NCI-H460 (cell line): ENCODE measurements at regions not wholly inside any gene's neighbourhood (a gene's known extent, or its start where the extent isn't known, plus 50 kb on each side); places are given as distances from the start of the nearest gene placed in this dataset.

Source experiments
- DNase-seq: peaks from one replicate; pipeline ENCODE4 v3.0.0-alpha.2; 2016; ENCODE audit warnings: low read depth; ENCODE audit errors: extremely low read depth

DNA sequence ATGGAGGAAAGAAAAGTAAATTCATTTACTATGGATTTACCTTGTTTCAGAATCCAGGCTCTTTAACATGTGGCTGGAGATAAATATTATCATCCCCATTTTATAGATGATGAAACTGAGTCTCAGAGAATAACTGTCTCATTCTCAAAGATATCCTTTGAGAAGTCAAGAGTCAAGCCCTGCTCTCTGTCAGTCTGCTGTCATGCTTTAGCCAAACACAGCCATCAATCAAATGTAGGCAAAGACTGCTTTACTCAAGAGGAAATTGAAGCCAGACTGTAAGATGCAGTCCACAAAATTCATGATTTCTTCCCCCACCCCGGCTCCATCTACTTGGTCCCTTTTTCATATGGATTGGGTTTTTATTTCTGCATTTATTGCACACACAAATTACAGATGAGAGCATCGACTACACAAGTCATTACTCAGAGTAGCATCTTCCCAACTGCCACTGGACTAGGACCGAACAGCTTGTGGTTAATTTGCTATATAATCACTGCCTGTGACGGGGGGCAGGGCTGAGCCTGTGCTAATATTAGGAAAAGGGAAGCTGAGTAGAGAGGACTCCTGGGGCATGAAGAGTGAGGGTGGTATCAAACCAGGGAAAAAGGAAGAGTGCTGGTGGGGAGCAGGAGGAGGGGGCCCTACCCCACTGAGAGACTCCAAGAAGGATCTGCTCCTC lies 102.7 kb upstream of the TOP1 start:
- no peak for DNase-seq

DNA sequence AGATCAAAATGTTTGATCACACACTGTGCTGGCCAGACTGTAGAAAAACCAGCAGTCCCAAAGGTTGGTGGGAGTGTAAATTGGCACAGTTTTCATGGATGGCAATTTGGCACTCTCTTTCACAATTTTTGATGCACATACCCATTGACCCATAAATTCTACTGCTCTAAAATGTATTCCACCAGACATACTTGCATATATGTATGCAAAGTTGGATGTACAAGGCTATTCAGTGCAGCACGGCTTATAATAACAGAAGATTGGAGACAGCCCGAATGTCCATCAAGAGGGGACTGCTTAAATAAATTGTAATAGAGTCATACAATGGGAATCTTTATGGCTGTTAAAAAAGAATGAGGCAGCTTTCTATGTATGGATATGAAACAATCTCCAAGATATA lies 101.7 kb upstream of the TOP1 start:
- no peak for DNase-seq

DNA sequence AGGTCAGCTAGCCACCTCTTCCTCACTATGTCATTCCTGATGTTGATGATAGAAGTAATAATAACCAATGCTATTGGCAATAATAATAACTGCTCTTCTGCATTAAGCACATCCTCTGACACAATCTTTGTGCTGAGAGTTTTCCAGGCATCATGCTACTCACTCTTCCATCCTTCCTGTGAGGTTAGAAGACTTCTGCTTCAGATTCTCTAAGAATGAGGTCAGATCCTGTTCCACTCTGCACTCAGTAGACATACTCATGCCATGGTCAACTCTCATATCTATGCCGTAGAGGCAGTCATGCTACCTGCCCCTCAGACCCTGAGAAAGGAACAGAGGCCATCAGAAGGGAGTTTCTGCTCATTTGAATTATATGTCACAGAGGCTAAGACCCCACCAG lies 98.1 kb upstream of the TOP1 start:
- DNase-seq, result no peak

- no peak for DNase-seq
These were observed 97.1 kb upstream of the TOP1 start for GRCh38 chr20:40931410-40932044.

- no peak for DNase-seq
These were observed 96.2 kb upstream of the TOP1 start for GRCh38 chr20:40932436-40932835.

DNA sequence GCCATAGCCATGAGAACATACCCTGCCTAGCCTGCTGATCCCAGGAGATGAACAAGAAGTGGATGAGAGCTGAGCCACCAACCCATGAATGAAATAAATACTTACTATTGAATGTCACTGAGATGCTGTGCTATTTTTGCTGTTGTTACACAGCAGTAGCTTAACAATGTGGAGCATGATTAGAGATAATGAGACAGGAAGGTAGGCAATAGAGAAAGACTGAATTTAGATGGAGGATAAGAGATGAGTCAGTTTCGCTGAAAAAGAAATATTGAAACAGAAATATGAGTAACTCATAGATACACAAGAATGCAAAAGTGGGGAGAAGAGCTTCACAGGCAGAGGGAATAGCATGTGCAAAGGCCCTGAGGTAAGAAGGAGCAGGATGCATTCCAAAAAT lies 94.9 kb upstream of the TOP1 start:
- no peak for DNase-seq

GRCh38 chr20:40938020-40938419 lies 90.6 kb upstream of the TOP1 start:
- no peak for DNase-seq

GRCh38 chr20:40939667-40940066 lies 89.0 kb upstream of the TOP1 start:
- no peak for DNase-seq

- no peak for DNase-seq
These were observed 87.5 kb upstream of the TOP1 start for GRCh38 chr20:40941133-40941610.

- DNase-seq, result no peak
These were observed 86.6 kb upstream of the TOP1 start for GRCh38 chr20:40942006-40942405.

DNA sequence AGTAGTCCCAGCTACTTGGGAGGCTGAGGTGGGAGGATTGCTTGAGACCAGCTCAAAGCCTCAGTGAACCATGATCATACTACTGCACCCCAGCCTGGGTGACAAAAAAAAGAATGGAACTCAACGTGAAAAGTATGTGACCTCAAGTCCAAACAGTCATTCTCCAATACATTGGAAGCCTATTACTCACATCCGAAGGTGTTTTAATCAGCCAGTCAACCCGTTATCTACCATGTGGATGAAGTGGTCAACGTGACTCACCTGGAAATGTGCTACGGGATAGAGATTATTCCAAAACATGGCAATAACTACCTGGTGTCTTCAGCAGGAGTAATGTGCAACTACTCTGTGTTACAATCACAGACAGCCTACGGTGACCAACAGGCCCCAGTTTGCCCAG lies 85.8 kb upstream of the TOP1 start:
- no peak for DNase-seq

- no peak for DNase-seq
These were observed 85.0 kb upstream of the TOP1 start for GRCh38 chr20:40943591-40943990.

- DNase-seq, result no peak
These were observed 83.4 kb upstream of the TOP1 start for GRCh38 chr20:40945189-40945588.

- peak; percentile 32 for DNase-seq
These were observed 82.7 kb upstream of the TOP1 start for GRCh38 chr20:40945754-40946450.

DNA sequence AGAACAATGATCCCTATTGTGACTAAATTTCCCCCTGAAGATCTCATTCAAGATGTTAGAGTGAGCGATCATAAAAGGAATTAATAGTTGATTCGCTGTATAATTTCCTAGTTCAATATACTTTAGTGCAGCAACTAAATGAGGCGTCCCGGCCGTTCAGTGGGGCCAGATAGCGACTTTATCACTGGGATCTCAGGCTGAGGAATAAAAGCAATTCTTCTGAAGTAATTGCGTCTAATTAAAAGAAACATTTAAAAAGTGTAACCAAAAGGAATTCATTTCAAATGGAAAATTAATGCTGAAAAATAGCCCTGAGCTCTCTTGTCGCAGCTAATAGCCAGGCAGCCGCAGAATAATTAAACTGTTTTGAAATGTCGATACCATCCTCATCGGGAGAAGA lies 82.2 kb upstream of the TOP1 start:
- DNase-seq, result no peak

GRCh38 chr20:40948465-40949267 lies 80.0 kb upstream of the TOP1 start:
- DNase-seq, result no peak

DNA sequence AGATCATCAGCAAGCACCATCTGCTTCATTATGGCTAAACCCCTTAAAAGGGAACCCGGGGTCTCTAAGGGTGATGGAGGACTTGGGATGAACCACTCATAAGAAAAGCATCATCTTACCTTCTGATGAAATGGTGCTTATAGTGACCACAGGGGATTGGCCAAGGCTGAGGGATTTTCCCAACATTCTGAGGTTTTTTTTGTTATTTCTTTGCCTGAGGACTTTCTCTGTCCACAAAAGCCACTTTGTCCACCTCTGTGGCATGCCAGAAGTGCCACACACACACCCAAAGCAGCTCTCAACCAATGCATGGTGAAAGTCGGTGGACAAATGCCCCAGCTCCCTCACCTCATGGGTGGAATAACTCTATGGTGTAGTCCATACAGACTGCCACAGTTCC lies 79.3 kb upstream of the TOP1 start:
- DNase-seq, result no peak

DNA sequence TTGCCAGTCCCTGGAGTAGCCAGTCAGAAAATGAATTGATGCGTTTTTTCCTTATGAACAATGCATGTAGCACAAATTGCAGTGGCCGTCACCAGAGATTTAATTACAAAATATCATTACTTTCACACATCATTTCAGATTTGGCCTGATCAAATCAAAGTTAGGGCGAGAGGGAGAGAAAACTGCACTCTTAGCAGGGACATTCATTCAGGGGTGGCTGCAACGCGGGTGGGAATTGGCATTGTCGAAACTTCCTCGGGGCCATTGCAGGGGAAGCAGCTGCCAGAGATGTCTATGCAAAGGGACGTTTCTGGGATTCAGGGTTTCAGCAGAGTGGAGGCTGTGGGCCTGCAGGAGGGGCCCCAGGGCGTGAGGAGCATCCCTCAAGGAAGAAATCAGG lies 76.5 kb upstream of the TOP1 start:
- DNase-seq, result no peak

DNA sequence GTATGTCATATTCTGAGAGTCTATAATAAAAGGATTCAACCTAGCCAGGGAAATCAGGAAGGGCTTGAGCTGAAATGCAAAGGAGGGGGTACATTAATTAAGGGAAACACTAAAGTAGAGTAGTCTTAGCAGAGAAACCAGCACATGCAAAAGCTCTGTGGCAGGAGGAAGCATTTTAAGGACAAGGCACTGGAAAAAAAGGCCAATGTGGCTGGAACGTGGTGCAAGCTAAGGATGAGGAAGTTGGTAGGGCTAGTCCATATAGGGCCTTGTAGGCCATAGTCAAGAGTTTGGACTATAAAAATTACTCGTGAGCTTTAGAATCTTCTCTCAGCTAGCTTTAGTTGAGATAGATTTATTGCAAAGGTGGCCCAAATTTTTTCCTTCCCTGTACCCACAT lies 75.2 kb upstream of the TOP1 start:
- no peak for DNase-seq

- DNase-seq, result no peak
These were observed 74.8 kb upstream of the TOP1 start for GRCh38 chr20:40953856-40954255.

GRCh38 chr20:40954521-40955165 lies 74.0 kb upstream of the TOP1 start:
- DNase-seq, result no peak
